ENCODE measurements at regions not wholly inside any gene's neighbourhood (a gene's known extent, or its start where the extent isn't known, plus 50 kb on each side); places are given as distances from the start of the nearest gene placed in this dataset.
"Not testable (repeated sequence)": the region's sequence is repeated elsewhere in the genome, so short reads cannot be mapped to it uniquely, and the experiment has no call there.

DNA sequence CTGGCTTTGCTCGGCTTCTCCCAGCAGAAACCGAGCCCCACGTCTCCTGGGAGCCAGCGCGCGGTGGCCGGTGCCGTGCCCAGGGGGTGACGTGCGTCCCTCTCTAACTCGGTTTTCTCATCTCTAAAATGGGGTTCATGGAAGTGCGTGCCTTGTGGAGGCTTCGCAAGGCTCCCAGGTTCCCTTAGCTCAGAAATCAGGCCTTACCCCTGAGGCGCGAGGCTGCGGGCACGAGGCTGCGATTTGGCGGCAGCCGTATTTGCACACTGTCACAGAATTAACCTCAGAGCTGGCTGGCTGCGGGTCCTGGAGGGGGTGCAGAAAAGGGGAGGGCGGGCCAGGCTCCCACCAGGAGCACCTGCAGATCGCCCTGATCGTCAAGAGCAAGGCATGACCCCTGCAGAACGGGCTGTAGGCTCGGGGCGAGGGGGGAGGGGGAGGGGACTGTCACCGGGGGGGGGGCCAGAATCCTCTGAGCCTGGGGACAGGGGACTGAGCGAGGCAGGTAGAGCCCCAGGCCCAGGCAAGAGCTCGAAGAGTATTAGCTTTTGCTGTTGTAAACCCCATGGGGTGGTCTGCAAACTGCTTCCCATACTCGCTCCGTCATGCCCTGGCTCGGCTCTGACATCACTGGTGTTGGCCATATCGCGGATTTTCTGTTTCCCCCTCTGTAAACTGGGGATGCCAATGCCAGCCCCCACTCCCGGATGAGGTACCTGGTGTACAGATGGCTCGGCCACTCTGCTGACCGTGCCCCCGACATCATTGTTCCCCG is 62.2 kb downstream of the CCNE1 start:
- Mint-ChIP-seq H3K27ac (no peak overlapping the region), H3K4me3 (peak overlapping the region in 5 of 7 donors; percentile 15 to 46 (median 41)), H3K27me3 (peaks cover 10 to 39% of the 10 kb centered on the region in 2 donors), H3K4me1 (peaks cover 6 to 14% (median 11%) of the 10 kb centered on the region in 3 donors), H3K9me3 (no peaks in the 10 kb centered on the region), H3K36me3 (no peaks in the 10 kb centered on the region)
- no peaks in the 10 kb centered on the region for H3K4me1 ChIP-seq (ENCODE audit: insufficient read depth, low read length)
- DNase-seq, result no peak
- ChIA-PET POLR2A (no interaction called here), CTCF (interaction anchor here (0.7 to 9.3 kb wide), 12 partner anchors 16 to 162 kb away, joined by 3 to 112 read pairs (median 6); no protein-coding TSS in a partner anchor)
- H3K36me3 ChIP-seq (ENCODE audit: insufficient read depth, low read length), result no peaks in the 10 kb centered on the region
- H3K27me3 ChIP-seq (ENCODE audit: insufficient read depth, low read length, poor library complexity, severe bottlenecking), result no peaks in the 10 kb centered on the region
- H3K27ac ChIP-seq (ENCODE audit: low read depth, low read length), result no peak overlapping the region
- H3K4me3 ChIP-seq (ENCODE audit: low read length), result no peak overlapping the region
- no peaks in the 10 kb centered on the region for H3K9me3 ChIP-seq (ENCODE audit: low read length)

DNA sequence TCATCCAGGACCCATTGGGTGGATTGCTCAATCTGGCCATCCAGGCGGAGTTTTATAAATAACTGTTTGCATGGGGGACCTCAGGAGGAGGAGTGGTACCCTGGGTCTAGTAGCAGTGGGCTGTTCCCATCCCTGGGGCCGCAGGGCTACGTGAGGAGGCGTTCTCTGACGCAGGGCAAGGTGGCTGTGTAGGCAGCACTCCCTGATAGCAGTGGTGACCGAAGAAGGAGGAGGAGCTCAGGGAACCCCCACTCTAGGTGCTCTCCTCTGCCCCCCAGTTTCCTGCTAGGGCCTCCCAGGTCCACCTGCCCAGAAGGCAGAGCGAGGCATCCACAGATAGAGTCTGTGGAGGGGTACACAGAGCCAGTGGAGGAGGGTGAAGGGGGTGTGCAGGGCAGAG is 64.1 kb downstream of the CCNE1 start:
- peaks cover 6 to 14% (median 11%) of the 10 kb centered on the region in 3 donors for H3K4me1 Mint-ChIP-seq

DNA sequence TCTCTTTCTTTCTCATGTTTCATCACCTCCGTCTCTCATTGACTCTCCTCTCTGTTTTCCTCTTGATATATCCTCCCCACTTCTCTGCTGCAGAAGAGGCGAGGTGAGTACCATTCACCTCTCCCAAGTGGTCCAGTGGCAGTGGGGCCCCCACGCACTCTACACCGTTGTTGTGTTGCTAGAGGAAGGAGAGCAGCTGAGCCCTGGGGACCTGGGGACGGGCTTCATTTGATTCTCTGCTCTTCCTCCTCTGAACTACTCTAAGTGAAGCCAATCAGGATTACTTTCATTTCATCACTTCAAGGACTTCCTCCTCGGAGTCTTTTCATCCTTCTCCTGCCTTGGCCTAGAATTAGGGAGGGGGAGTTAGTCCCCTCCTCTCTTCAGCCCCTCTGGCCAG is 64.6 kb downstream of the CCNE1 start:
- Mint-ChIP-seq H3K27ac (peak overlapping the region in 1 of 8 donors; percentile 80), H3K9me3 (no peaks in the 10 kb centered on the region), H3K4me3 (peak overlapping the region in 1 of 7 donors; percentile 3), H3K4me1 (peaks cover 6 to 14% (median 9%) of the 10 kb centered on the region in 3 donors), H3K36me3 (no peaks in the 10 kb centered on the region), H3K27me3 (peaks cover 22 to 43% of the 10 kb centered on the region in 2 donors)
- H3K27me3 ChIP-seq (ENCODE audit: insufficient read depth, low read length, poor library complexity, severe bottlenecking), result no peaks in the 10 kb centered on the region
- no peak for DNase-seq
- CTCF ChIA-PET, result interaction anchor here (0.7 to 9.3 kb wide), 3 partner anchors 116 to 146 kb away, joined by 4 to 112 read pairs (median 6); no protein-coding TSS in a partner anchor
- no peaks in the 10 kb centered on the region for H3K36me3 ChIP-seq (ENCODE audit: insufficient read depth, low read length)
- H3K27ac ChIP-seq (ENCODE audit: low read depth, low read length), result no peak overlapping the region
- H3K9me3 ChIP-seq (ENCODE audit: low read length), result no peaks in the 10 kb centered on the region
- POLR2A ChIA-PET, result interaction anchor here (0.5 kb wide), 1 partner anchor 269 kb away, joined by 3 read pairs; no protein-coding TSS in a partner anchor
- no peaks in the 10 kb centered on the region for H3K4me1 ChIP-seq (ENCODE audit: insufficient read depth, low read length)
- H3K4me3 ChIP-seq (ENCODE audit: low read length), result no peak overlapping the region

More for the DNA sequence above, 64.1 kb downstream of the CCNE1 start:
- DNase-seq, result no peak
- Histone ChIP-seq H3K4me3 (ENCODE audit: low read length) (no peak overlapping the region), H3K27me3 (ENCODE audit: insufficient read depth, low read length, poor library complexity, severe bottlenecking) (no peaks in the 10 kb centered on the region), H3K27ac (ENCODE audit: low read depth, low read length) (no peak overlapping the region), H3K4me1 (ENCODE audit: insufficient read depth, low read length) (no peaks in the 10 kb centered on the region), H3K9me3 (ENCODE audit: low read length) (no peaks in the 10 kb centered on the region), H3K36me3 (ENCODE audit: insufficient read depth, low read length) (no peaks in the 10 kb centered on the region)
- Mint-ChIP-seq H3K4me3 (no peak overlapping the region), H3K36me3 (no peaks in the 10 kb centered on the region), H3K9me3 (no peaks in the 10 kb centered on the region), H3K27me3 (peaks cover 18 to 46% of the 10 kb centered on the region in 2 donors), H3K27ac (no peak overlapping the region)
- POLR2A ChIA-PET, result interaction anchor here (0.5 kb wide), 1 partner anchor 269 kb away, joined by 3 read pairs; no protein-coding TSS in a partner anchor
- CTCF ChIA-PET, result interaction anchor here (1.5 to 9.3 kb wide), 2 partner anchors 116 to 146 kb away, joined by 6 to 112 read pairs; no protein-coding TSS in a partner anchor

DNA sequence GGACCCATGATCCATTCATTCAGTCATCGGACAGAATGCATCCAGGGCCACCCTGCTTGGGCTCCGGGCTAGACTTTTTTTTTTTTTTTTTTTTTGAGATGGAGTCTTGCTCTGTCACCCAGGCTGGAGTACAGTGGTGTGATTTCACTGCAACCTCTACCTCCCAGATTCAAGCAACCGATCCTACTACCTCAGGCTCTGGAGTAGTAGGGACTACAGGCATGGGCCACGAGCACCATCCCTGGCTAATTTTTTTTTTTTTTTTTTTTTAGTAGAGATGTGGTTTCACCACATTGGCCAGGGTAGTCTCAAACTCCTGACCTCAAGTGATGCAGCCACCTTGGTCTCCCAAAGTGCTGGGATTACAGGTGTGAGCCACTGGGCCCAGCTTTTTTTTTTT is 65.1 kb downstream of the CCNE1 start:
- H3K4me3 ChIP-seq (ENCODE audit: low read length); H3K27ac ChIP-seq (ENCODE audit: low read depth, low read length); H3K27me3 ChIP-seq (ENCODE audit: insufficient read depth, low read length, poor library complexity, severe bottlenecking); H3K9me3 ChIP-seq (ENCODE audit: low read length); POLR2A ChIA-PET; H3K36me3 Mint-ChIP-seq; H3K9me3 Mint-ChIP-seq; H3K27ac Mint-ChIP-seq; H3K4me3 Mint-ChIP-seq; H3K4me1 ChIP-seq (ENCODE audit: insufficient read depth, low read length); H3K36me3 ChIP-seq (ENCODE audit: insufficient read depth, low read length); DNase-seq: not testable (repeated sequence)
- CTCF ChIA-PET, result interaction anchor here (0.7 to 1.5 kb wide), 2 partner anchors 117 to 147 kb away, joined by 4 to 6 read pairs; no protein-coding TSS in a partner anchor
- H3K27me3 Mint-ChIP-seq, result peaks cover 19 to 41% of the 10 kb centered on the region in 2 donors
- H3K4me1 Mint-ChIP-seq, result peaks cover 6 to 14% (median 9%) of the 10 kb centered on the region in 3 donors

DNA sequence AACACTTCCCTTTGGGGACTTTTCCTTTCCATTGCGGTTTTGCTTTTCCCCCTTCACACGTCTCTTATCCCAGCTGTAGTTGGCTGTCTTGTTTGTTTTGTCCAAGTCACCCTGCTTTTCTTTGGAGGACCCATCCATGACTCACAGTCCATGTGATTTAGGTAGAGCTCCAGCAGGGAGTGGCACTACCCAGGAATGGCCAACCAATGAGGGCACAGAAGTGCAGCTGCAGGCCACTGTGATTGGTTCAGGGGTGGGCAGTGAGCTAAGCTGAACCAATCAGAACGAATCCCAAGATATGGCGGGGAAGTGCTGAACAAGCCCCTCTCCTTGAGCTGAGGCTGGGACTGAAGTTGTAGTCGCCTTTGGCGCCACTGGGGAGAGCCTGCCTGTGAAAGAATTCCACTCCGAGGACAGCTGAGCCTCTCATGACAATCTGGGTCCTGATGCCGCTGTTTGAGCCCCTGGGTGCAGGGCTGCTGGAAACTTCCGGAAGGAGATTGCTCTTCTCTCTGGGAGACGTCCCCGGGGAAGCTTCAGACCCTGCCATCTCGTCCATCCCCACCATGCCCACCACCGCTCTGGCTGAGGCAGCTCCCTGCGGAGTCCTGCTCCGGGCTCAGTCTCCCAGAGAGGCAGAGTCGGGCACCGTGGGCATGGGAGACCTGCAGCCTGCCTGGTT is 62.9 kb upstream of the URI1 start:
- CTCF ChIA-PET, result interaction anchor here (1.4 to 1.6 kb wide), 2 partner anchors 22 to 119 kb away, joined by 3 to 9 read pairs; no protein-coding TSS in a partner anchor
- Mint-ChIP-seq H3K27ac (no peak overlapping the region), H3K4me3 (no peak overlapping the region), H3K4me1 (peaks cover 0 to 4% (median 4%) of the 10 kb centered on the region in 3 donors), H3K27me3 (peaks cover 21 to 35% of the 10 kb centered on the region in 2 donors), H3K36me3 (no peaks in the 10 kb centered on the region), H3K9me3 (no peaks in the 10 kb centered on the region)
- H3K9me3 ChIP-seq (ENCODE audit: low read length), result no peaks in the 10 kb centered on the region
- no peak overlapping the region for H3K4me3 ChIP-seq (ENCODE audit: low read length)
- no peak overlapping the region for H3K27ac ChIP-seq (ENCODE audit: low read depth, low read length)
- no peaks in the 10 kb centered on the region for H3K27me3 ChIP-seq (ENCODE audit: insufficient read depth, low read length, poor library complexity, severe bottlenecking)
- DNase-seq, result no peak
- H3K4me1 ChIP-seq (ENCODE audit: insufficient read depth, low read length), result no peaks in the 10 kb centered on the region
- POLR2A ChIA-PET, result no interaction called here
- H3K36me3 ChIP-seq (ENCODE audit: insufficient read depth, low read length), result no peaks in the 10 kb centered on the region

DNA sequence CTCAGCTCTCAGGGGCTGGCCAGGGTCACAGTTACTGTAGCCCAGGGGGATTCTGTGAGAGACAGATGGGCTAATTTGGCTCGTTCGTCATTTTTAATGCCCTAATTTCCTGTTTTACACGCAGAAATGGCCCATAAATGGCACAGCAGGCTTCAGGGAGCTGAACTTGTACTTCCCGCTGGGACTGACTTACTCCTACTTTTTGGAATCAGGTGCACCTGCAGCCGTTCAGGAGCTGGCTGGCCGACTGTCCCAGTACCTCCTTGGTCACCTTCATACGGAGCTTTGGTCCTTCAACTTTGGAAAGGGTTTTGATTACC is 62.4 kb upstream of the URI1 start:
- H3K9me3 Mint-ChIP-seq, result no peaks in the 10 kb centered on the region
- H3K4me1 Mint-ChIP-seq, result peaks cover 0 to 4% (median 4%) of the 10 kb centered on the region in 3 donors
- DNase-seq, result no peak
- no peaks in the 10 kb centered on the region for H3K36me3 Mint-ChIP-seq
- H3K4me3 Mint-ChIP-seq, result no peak overlapping the region
- no peaks in the 10 kb centered on the region for H3K27me3 ChIP-seq (ENCODE audit: insufficient read depth, low read length, poor library complexity, severe bottlenecking)
- H3K36me3 ChIP-seq (ENCODE audit: insufficient read depth, low read length), result no peaks in the 10 kb centered on the region
- ChIA-PET CTCF (interaction anchor here (1.4 to 1.6 kb wide), 2 partner anchors 22 to 120 kb away, joined by 3 to 9 read pairs; no protein-coding TSS in a partner anchor), POLR2A (no interaction called here)
- no peaks in the 10 kb centered on the region for H3K9me3 ChIP-seq (ENCODE audit: low read length)
- H3K4me3 ChIP-seq (ENCODE audit: low read length), result no peak overlapping the region
- peaks cover 21 to 32% of the 10 kb centered on the region in 2 donors for H3K27me3 Mint-ChIP-seq
- H3K4me1 ChIP-seq (ENCODE audit: insufficient read depth, low read length), result no peaks in the 10 kb centered on the region
- no peak overlapping the region for H3K27ac Mint-ChIP-seq
- no peak overlapping the region for H3K27ac ChIP-seq (ENCODE audit: low read depth, low read length)

DNA sequence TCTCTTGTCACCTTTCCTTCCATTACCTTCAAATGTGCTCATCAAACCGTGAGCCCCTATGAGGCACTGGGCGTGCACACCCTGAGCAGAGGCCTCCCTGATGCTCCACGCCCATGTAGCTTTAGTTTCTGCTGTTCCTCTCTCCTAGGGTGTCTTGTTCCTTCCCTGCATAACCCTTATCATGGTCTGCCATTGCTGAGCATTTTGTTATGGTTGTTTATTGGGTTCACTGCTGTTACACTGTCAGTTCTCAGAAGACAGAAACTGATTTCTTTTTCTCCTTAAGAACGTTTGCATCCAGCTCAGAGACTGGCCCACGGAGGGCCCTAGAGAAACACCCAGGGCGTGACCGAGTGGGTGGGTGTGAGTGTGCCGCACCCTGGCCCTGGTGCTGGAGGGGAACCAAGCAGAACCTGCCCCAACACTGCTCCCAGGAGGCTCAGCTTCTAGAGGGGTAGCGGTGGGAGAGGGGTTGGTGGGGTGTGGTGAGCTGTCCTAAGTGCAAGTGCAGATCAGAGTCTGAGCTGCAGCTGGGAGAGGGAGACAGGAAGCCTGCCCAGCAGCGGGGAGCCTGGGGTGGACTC is 61.4 kb upstream of the URI1 start:
- Histone ChIP-seq H3K9me3 (ENCODE audit: low read length) (no peaks in the 10 kb centered on the region), H3K27ac (ENCODE audit: low read depth, low read length) (no peak overlapping the region), H3K4me3 (ENCODE audit: low read length) (no peak overlapping the region), H3K36me3 (ENCODE audit: insufficient read depth, low read length) (no peaks in the 10 kb centered on the region), H3K4me1 (ENCODE audit: insufficient read depth, low read length) (no peaks in the 10 kb centered on the region), H3K27me3 (ENCODE audit: insufficient read depth, low read length, poor library complexity, severe bottlenecking) (no peaks in the 10 kb centered on the region)
- ChIA-PET CTCF (no interaction called here), POLR2A (no interaction called here)
- Mint-ChIP-seq H3K36me3 (no peaks in the 10 kb centered on the region), H3K4me3 (no peak overlapping the region), H3K9me3 (no peaks in the 10 kb centered on the region), H3K27me3 (peaks cover 21 to 30% of the 10 kb centered on the region in 2 donors), H3K4me1 (peaks cover 0 to 4% (median 4%) of the 10 kb centered on the region in 3 donors), H3K27ac (peak overlapping the region in 1 of 8 donors; percentile 75)
- DNase-seq, result no peak

DNA sequence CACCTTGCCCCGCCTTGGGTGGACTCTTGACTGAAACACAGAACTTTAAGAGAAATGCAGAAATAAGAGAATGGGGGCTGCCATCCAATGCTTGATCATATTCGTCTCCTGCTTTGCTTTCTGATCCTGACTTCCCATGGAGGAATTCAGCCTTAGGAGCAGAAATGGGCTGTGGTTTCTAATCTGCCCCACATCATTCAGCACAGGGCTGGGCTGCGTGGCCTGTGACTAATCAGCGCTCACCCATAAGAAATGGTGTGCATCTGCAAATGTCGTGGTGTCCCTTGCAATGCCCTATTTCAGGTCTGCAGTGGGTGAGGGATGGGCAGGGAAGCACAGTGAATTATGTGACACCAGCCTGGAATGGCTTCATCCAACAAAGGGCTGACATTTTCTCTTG is 60.7 kb upstream of the URI1 start:
- no peak for DNase-seq
- Mint-ChIP-seq H3K36me3 (no peaks in the 10 kb centered on the region), H3K9me3 (no peaks in the 10 kb centered on the region), H3K27me3 (peaks cover 21 to 33% of the 10 kb centered on the region in 2 donors), H3K27ac (no peak overlapping the region), H3K4me3 (no peak overlapping the region), H3K4me1 (peaks cover 0 to 2% (median 2%) of the 10 kb centered on the region in 3 donors)
- no peaks in the 10 kb centered on the region for H3K9me3 ChIP-seq (ENCODE audit: low read length)
- no peak overlapping the region for H3K4me3 ChIP-seq (ENCODE audit: low read length)
- no peaks in the 10 kb centered on the region for H3K4me1 ChIP-seq (ENCODE audit: insufficient read depth, low read length)
- no peaks in the 10 kb centered on the region for H3K27me3 ChIP-seq (ENCODE audit: insufficient read depth, low read length, poor library complexity, severe bottlenecking)
- no peaks in the 10 kb centered on the region for H3K36me3 ChIP-seq (ENCODE audit: insufficient read depth, low read length)
- ChIA-PET CTCF (no interaction called here), POLR2A (no interaction called here)
- H3K27ac ChIP-seq (ENCODE audit: low read depth, low read length), result no peak overlapping the region
